ENCODE measurements at regions not wholly inside any gene's neighbourhood (a gene's known extent, or its start where the extent isn't known, plus 50 kb on each side); places are given as distances from the start of the nearest gene placed in this dataset.

GRCh38 chr2:108171657-108172056 lies 68.1 kb upstream of the SULT1C3 start:
- TF ChIP-seq CTCF (IDR thresholded peaks at IDR 0.05) (no peak), POLR2AphosphoS5 (IDR thresholded peaks at IDR 0.05; ENCODE audit: insufficient read depth in 1 of 2, low read depth in 1 of 2) (no peak), POLR2A (IDR thresholded peaks at IDR 0.05) (no peak)

All from vagina (tissue), 2 donors.